IMR-90 (cell line): ENCODE measurements at regions not wholly inside any gene's neighbourhood (a gene's known extent, or its start where the extent isn't known, plus 50 kb on each side); places are given as distances from the start of the nearest gene placed in this dataset.

Experiments
- ATAC-seq: fragments of 200-7000 bp; cut with Tn5 transposase; 2 replicates; pipeline ENCODE4 v1.9.1; 2020; ENCODE audit warnings: low read depth, mild to moderate bottlenecking, moderate library complexity
- BruUV-seq: library from RNA; stranded (reverse); fragments of 400-500 nt; replicated peaks from 2 replicates; lab custom pipeline; 2021; lab: Mats Ljungman, UMichigan
- CTCF ChIA-PET: fragments of 300-600 bp; formaldehyde crosslinking; extraction: SDS; loops from one replicate; lab custom pipeline; 2021; ENCODE audit warnings: antibody characterized with exemption; lab: Yijun Ruan, JAX
- POLR2A ChIA-PET: fragments of 300-600 bp; sonication (Branson Sonifier 250); formaldehyde crosslinking; loops from one replicate; lab custom pipeline; 2022; ENCODE audit warnings: antibody characterized with exemption; ENCODE audit not compliant: unreplicated experiment; lab: Charles Lee
- DNase-seq: peaks from one replicate; pipeline ENCODE4 v3.0.0; 2013
- H2AFZ ChIP-seq: replicated peaks from 2 replicates; pipeline ENCODE3; 2013; ENCODE audit warnings: low read length, mild to moderate bottlenecking; ENCODE audit not compliant: poor library complexity
- H2AK5ac ChIP-seq: 2 replicates; pipeline ENCODE4 v1.6.1; 2013; ENCODE audit warnings: low read depth, low read length, inconsistent platforms
- H2AK9ac ChIP-seq: replicated peaks from 2 replicates; pipeline ENCODE3; 2013; ENCODE audit warnings: mild to moderate bottlenecking, low read depth, low read length, moderate library complexity; ENCODE audit not compliant: poor library complexity
- H2BK120ac ChIP-seq: 2 replicates; pipeline ENCODE4 v1.6.1; 2013; ENCODE audit warnings: low read depth, low read length, inconsistent platforms
- H2BK15ac ChIP-seq: 3 replicates; pipeline ENCODE4 v1.6.1; 2013; ENCODE audit warnings: low read depth, low read length, inconsistent platforms
- H2BK20ac ChIP-seq: 2 replicates; pipeline ENCODE4 v1.6.1; 2013; ENCODE audit warnings: low read depth, mild to moderate bottlenecking, inconsistent platforms, low read length, moderate library complexity
- H2BK5ac ChIP-seq: 2 replicates; pipeline ENCODE4 v1.6.1; 2013; ENCODE audit warnings: mild to moderate bottlenecking, low read depth, low read length, inconsistent platforms; ENCODE audit not compliant: poor library complexity, severe bottlenecking
- H3K14ac ChIP-seq: replicated peaks from 2 replicates; pipeline ENCODE4 v1.6.1; 2013; ENCODE audit warnings: low read depth, low read length, inconsistent platforms
- H3K18ac ChIP-seq: 2 replicates; pipeline ENCODE4 v1.6.1; 2013; ENCODE audit warnings: low read depth, low read length, control low read depth
- H3K23ac ChIP-seq: 2 replicates; pipeline ENCODE4 v1.6.1; 2013; ENCODE audit warnings: low read depth, low read length, inconsistent platforms
- H3K27ac ChIP-seq: 2 replicates; pipeline ENCODE4 v1.5.1; 2013; ENCODE audit warnings: mild to moderate bottlenecking, control low read depth, low read length; ENCODE audit not compliant: insufficient read depth
- H3K27me3 ChIP-seq: 2 replicates; pipeline ENCODE4 v1.6.1; 2013; ENCODE audit warnings: low read length; ENCODE audit not compliant: control insufficient read depth, insufficient read depth
- H3K36me3 ChIP-seq: 2 replicates; pipeline ENCODE4 v1.6.1; 2013; ENCODE audit warnings: low read length, mixed read lengths; ENCODE audit not compliant: control insufficient read depth, insufficient read depth
- H3K4ac ChIP-seq: 2 replicates; pipeline ENCODE4 v1.6.1; 2013; ENCODE audit warnings: low read depth, low read length, inconsistent platforms
- H3K4me1 ChIP-seq: 2 replicates; pipeline ENCODE4 v1.6.1; 2013; ENCODE audit warnings: low read length, mixed read lengths; ENCODE audit not compliant: control insufficient read depth, insufficient read depth
- H3K4me2 ChIP-seq: 2 replicates; pipeline ENCODE4 v1.6.1; 2013; ENCODE audit warnings: low read depth, mild to moderate bottlenecking, control low read depth, low read length, moderate library complexity
- H3K4me3 ChIP-seq: 2 replicates; pipeline ENCODE4 v1.5.1; 2013; ENCODE audit warnings: low read depth, mild to moderate bottlenecking, control low read depth, low read length, moderate library complexity; ENCODE audit not compliant: insufficient read depth
- H3K56ac ChIP-seq: 2 replicates; pipeline ENCODE4 v1.6.1; 2013; ENCODE audit warnings: low read length, inconsistent platforms; ENCODE audit not compliant: insufficient read depth; ENCODE audit errors: extremely low read depth
- H3K79me1 ChIP-seq, 2 experiments: 2 replicates each; pipeline ENCODE4 v1.6.1; 2013; ENCODE audit warnings: low read length in 2 of 2, inconsistent platforms in 1 of 2, low read depth in 1 of 2
- H3K9ac ChIP-seq: 2 replicates; pipeline ENCODE4 v1.6.1; 2013; ENCODE audit warnings: low read depth, low read length, control low read depth
- H3K9me1 ChIP-seq: 2 replicates; pipeline ENCODE4 v1.6.1; 2013; ENCODE audit warnings: low read length, inconsistent platforms; ENCODE audit not compliant: insufficient read depth
- H3K9me3 ChIP-seq: 2 replicates; pipeline ENCODE4 v1.6.1; 2013; ENCODE audit warnings: low read length; ENCODE audit not compliant: control insufficient read depth, insufficient read depth
- H4K20me1 ChIP-seq: 2 replicates; pipeline ENCODE4 v1.6.1; 2013; ENCODE audit warnings: low read length, inconsistent platforms; ENCODE audit not compliant: insufficient read depth
- H4K5ac ChIP-seq: 2 replicates; pipeline ENCODE4 v1.6.1; 2013; ENCODE audit warnings: mild to moderate bottlenecking, low read depth, low read length, control low read depth
- H4K8ac ChIP-seq, 2 experiments: 2 replicates each; pipeline ENCODE4 v1.6.1; 2013; ENCODE audit warnings: low read depth in 2 of 2, low read length in 2 of 2, control low read depth in 1 of 2, inconsistent platforms in 1 of 2
- H4K91ac ChIP-seq: 2 replicates; pipeline ENCODE4 v1.6.1; 2013; ENCODE audit warnings: low read depth, low read length, inconsistent platforms; ENCODE audit not compliant: insufficient read depth
- MAFK ChIP-seq: IDR thresholded peaks from 2 replicates; pipeline ENCODE4 v1.6.1; 2012; ENCODE audit warnings: low read depth, low read length, improper control_type of control experiment
- MXI1 ChIP-seq: IDR thresholded peaks from 2 replicates; pipeline ENCODE4 v1.6.1; 2012; ENCODE audit warnings: low read depth, mild to moderate bottlenecking, low read length, moderate library complexity, borderline replicate concordance
- WGBS, 2 experiments: methylation state at CpG; one replicate each; pipeline versions ENCODE4 v1.1.5 to v1.1.7; 2013; ENCODE audit warnings: missing lambda C conversion rate in 2 of 2; ENCODE audit not compliant: insufficient read length in 1 of 2; ENCODE audit errors: extremely low coverage in 2 of 2; 5-methylcytosine and 5-hydroxymethylcytosine counted together
- dilution Hi-C: fragments of 300-500 bp; cut with HindIII; formaldehyde crosslinking; loops from one replicate; pipeline ENCODE4 v1.14.3; 2018; ENCODE audit warnings: low sequenced_read_pairs; ENCODE audit not compliant: unreplicated experiment
- in situ Hi-C: fragments of 300-500 bp; cut with MboI; formaldehyde crosslinking; loops from 3 replicates; pipeline ENCODE4 v1.14.3; 2019; ENCODE audit warnings: low sequenced_read_pairs, inconsistent platforms, mixed read lengths
- intact Hi-C: fragments of 100-400 bp; cut with micrococcal nuclease; formaldehyde crosslinking; loops from 2 replicates; pipeline ENCODE4 v1.10.0; 2022

DNA sequence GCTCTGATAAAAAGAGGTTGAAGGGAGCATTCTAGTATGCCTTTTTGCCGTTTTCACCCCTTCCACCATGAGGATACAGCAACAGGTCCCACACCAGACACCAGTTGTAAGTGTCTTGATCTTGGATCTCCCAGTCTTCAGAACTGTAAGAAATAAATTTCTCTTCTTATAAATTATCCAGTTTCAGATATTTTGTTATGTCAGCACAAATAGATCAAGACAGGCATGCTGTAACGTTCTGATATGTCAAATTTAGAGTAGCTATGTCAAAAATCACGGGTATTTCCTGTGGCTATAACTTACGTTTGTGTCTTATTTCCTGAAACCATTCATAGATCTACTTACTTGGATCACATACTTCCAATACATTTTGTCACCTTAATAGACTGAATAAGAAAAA lies 55.9 kb upstream of the CD83 start:
- no TSS peak for BruUV-seq
- no peak overlapping the region for H3K9ac ChIP-seq
- H4K91ac ChIP-seq = no peak overlapping the region
- H2BK120ac ChIP-seq = no peak overlapping the region
- no peak overlapping the region for H2BK20ac ChIP-seq
- TF ChIP-seq MXI1 (no peak), MAFK (peak; percentile 94)
- H3K23ac ChIP-seq = no peak overlapping the region
- DNase-seq (no peak), ATAC-seq (no peak)
- no peak overlapping the region for H4K8ac ChIP-seq
- no peak overlapping the region for H3K27ac ChIP-seq
- dilution Hi-C loops (no loop called here), intact Hi-C loops (no loop called here), in situ Hi-C loops (loop anchor here (5.0 to 10.0 kb wide), 2 partner anchors 149 to 267 kb away; no protein-coding TSS in a partner anchor)
- no peak overlapping the region for H2AK5ac ChIP-seq
- no peak overlapping the region for H2AK9ac ChIP-seq
- peaks cover 9% of the 10 kb centered on the region for H3K27me3 ChIP-seq
- no peak overlapping the region for H4K5ac ChIP-seq
- no peak overlapping the region for H3K4me3 ChIP-seq
- H3K18ac ChIP-seq = no peak overlapping the region
- H3K4ac ChIP-seq = no peak overlapping the region
- no peak overlapping the region for H2BK5ac ChIP-seq
- H3K4me1 ChIP-seq = no peaks in the 10 kb centered on the region
- no peak overlapping the region for H3K4me2 ChIP-seq
- no peak overlapping the region for H3K14ac ChIP-seq
- no peaks in the 10 kb centered on the region for H3K9me1 ChIP-seq
- no CpG with 5 or more reads among the region's 4 CpGs for WGBS, 2 experiments
- no peak overlapping the region for H2AFZ ChIP-seq
- ChIA-PET CTCF (interaction anchor here (1.0 kb wide), 1 partner anchor 153 kb away, joined by 3 read pairs; no protein-coding TSS in a partner anchor), POLR2A (no interaction called here)
- no peaks in the 10 kb centered on the region; the same call in 1 of the 2 replicates for H3K9me3 ChIP-seq
- H3K79me1 ChIP-seq = no peaks in the 10 kb centered on the region
- H2BK15ac ChIP-seq = no peak overlapping the region
- H3K56ac ChIP-seq = no peak overlapping the region
- H3K36me3 ChIP-seq = no peaks in the 10 kb centered on the region
- H4K20me1 ChIP-seq = no peaks in the 10 kb centered on the region
